Activated CD4-positive, alpha-beta T cell treated with anti-CD3 and anti-CD28 coated beads, Interleukin-10, Interleukin-2, amounts not matched to agents 100 ng/mL and 50 ng/mL, durations not matched to agents 16 hours and 8 hours (primary cell): ENCODE measurements at regions not wholly inside any gene's neighbourhood (a gene's known extent, or its start where the extent isn't known, plus 50 kb on each side); places are given as distances from the start of the nearest gene placed in this dataset.

Experiments used
- DNase-seq: peaks from one replicate; pipeline ENCODE4 v3.0.0-alpha.2; 2020

- no peak for DNase-seq
These were observed 137.3 kb upstream of the PTPRM start for GRCh38 chr18:7429831-7430230.

GRCh38 chr18:7436166-7436565 lies 130.9 kb upstream of the PTPRM start:
- DNase-seq, result no peak

DNA sequence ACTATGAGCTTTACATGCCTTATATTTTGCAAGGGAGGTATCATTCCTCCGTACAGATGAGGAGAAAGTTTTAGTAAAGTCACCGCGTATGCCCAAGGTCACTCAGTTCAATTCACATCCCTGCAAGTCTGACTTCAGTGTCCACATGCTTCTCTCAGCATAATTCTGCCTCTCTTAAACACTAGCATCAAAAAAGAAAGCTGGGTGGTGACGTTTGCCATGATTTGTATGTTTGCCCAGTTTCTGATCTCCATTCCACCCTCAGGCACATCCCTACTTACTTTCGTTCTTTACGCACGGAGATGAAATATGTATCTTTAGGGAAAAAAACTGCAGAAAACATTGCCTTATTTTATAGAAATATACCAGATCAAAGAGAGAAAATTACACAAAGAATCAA lies 129.2 kb upstream of the PTPRM start:
- DNase-seq, result no peak

GRCh38 chr18:7438646-7439045 lies 128.5 kb upstream of the PTPRM start:
- no peak for DNase-seq

- DNase-seq, result no peak
These were observed 119.6 kb upstream of the PTPRM start for GRCh38 chr18:7447318-7448028.

GRCh38 chr18:7452331-7452730 lies 114.8 kb upstream of the PTPRM start:
- peak; percentile 4 for DNase-seq

- no peak for DNase-seq
These were observed 112.7 kb upstream of the PTPRM start for GRCh38 chr18:7454429-7454828.

DNA sequence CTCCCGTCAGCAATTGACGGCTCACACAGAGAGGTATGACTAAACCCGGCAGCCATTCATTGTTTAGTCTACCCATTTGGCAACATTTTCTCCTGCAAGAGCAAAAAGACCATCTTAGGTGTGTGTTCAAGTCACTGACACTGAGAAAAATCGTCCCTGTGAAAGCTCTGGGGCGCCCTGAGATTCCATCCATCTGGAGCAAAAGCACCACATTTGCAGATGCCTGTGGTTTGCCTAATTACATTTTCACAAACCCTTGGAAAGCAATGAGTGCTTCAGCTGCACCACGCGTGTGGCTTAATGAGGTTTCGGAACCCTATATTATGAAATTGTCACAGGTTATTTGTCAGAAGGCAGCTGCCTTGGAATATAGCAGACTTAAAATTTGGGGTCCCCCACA lies 110.7 kb upstream of the PTPRM start:
- no peak for DNase-seq

- no peak for DNase-seq
These were observed 109.9 kb upstream of the PTPRM start for GRCh38 chr18:7457262-7457661.

DNA sequence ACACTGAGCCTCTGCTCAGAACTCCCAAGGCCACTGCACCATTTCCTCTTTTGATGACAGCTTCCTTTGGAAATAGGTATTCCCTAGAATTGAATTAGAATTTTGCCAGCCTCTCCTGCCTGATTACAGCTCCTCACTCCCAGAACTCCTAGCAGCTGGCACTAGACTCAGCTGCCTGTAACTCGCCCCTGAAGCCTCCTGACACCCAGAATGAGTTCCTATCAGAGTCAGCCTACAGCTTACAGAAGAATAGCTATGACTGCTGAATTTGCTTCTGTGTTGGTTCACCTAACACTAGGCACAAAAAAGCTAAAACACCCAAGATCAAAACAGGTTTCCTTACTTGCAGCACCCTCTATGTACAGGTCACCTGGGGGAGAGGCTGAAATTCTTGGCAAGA lies 108.2 kb upstream of the PTPRM start:
- DNase-seq, result no peak

DNA sequence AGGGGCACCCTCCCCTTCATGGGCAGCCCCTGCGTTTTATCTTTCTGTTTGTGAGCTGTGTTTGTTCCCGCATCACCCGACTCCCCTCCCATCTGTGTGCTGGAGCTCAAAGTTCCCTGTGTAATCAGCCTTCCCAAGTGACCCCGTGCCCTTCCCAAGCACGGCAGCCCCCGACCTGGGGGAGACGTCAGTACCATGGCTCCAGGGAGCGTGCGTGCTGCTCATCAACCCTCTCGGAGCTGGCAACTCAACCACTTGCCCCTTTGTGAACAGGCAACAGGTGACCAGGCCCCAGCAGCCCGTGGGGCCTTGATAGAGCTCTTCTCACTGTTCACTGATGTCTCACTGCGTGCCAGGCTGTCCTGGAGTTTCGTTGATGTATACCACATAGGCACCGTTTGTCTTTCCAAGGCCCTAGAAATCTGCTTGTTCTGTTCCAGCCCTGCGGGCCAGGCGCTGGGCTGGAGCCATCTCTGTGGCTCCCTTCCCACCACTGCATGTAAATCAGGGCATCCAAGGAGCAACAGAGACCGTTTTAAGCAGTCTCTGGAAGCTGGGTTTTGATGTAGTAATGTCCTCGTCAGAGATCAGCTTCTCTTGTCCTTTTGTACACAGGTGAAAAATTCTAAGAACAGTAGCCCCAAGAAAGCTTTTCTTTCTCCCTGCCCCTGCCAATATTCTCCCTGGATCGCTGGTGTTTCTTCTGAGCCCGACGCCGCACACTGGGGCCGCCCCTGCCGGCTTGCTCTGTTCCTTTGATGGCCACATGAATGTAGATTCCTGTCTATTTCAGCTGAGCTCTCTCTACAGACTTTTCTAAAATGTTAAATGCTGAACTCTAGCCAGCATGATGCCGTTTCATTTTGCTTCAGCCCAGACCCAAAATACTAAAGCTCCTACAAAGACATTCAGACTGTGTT lies 107.0 kb upstream of the PTPRM start:
- DNase-seq, result no peak

DNA sequence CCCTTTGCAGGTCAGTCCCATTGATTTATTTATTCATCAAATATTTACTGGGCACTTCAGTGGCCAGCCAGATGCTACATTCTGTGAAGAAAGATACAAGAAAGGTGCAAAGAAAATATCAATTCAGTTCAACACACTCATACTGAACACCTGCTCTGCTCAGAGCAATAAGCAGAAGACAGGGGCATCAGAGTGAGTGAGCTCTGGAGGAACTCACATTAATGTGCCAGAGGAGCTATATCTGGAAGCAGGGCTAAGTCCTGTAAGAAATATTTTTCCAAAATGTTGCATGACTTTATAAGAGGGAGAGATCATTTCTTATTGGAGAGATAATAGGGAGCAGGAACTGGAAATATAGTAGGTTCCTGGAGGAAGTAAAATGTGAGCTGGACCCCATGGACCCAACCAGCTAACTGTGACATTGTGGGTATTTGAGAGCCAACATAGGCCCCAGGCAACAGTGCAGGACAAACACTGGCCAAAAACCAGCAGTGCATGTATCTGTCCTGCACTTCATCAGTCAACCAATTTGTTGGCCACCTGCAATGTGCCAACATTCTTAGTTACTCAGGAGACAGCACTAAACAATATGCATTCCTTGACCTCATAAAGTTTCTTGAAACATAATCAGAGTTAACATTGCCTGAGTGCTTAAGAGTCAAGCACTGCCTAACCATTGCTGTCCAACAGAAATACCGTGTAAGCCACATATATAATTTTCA lies 102.7 kb upstream of the PTPRM start:
- DNase-seq, result no peak

- DNase-seq, result no peak
These were observed 100.9 kb upstream of the PTPRM start for GRCh38 chr18:7466190-7466589.

- no peak for DNase-seq
These were observed 99.2 kb upstream of the PTPRM start for GRCh38 chr18:7467708-7468466.

GRCh38 chr18:7470101-7470500 lies 97.0 kb upstream of the PTPRM start:
- no peak for DNase-seq

DNA sequence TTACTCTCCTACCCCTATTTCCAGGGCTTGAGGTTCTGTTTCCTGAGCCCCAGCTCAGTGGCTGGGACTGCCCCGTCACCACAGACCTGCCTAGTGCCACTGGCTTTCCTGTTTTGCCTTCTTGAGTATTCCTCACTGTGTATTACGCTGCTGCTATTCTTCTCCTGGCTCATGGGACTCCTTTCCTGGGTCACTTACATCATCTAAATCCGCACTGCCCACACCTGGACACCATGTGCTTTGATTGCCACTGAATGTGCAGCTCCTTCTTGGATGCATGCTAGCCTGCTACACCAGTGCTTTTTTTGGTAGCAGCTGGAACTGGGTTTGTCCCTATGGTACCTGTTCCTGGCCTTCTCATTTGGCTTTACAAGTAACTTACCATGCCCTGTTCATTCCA lies 96.6 kb upstream of the PTPRM start:
- no peak for DNase-seq

DNA sequence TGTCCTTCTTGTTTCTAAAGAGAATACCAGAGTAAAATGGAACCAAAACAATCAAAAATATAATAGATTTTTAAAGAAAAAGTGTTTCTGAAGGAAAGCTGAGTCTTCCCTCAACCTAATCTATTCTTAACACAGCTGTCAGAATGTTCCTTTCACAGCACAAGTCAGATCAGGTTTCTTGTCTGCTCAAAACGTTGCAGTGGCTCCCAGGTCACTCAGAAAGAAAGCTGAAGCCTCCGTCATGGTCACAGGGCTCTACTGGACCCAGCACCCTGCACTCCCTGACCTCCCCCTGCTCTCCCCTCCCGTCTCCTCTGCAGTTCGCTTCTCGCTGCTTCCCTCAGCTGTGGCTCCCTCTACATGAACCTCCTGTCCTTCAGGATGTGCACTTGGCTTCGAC lies 90.7 kb upstream of the PTPRM start:
- DNase-seq, result no peak

GRCh38 chr18:7479756-7480155 lies 87.4 kb upstream of the PTPRM start:
- no peak for DNase-seq

- DNase-seq, result no peak
These were observed 86.2 kb upstream of the PTPRM start for GRCh38 chr18:7480879-7481278.

DNA sequence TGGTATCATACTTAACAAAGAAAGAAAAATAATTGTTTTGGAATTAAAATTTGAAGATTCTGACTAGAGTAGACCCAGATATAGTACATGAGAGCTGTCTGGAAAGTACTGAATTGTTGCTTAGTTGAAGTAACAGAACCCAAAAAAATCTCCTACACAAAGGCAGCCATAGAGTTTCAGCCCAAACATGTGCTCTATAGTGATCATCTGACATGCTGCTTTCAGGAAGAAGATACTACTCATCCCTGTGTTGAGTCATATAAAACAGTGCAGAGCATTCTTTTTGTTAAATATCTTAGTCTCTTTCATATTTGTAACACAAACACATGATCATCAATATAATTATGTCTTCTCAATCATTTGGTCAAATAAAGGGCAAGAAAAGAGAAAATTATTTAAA lies 84.8 kb upstream of the PTPRM start:
- no peak for DNase-seq

GRCh38 chr18:7485616-7486015 lies 81.5 kb upstream of the PTPRM start:
- no peak for DNase-seq

- no peak for DNase-seq
These were observed 78.5 kb upstream of the PTPRM start for GRCh38 chr18:7488571-7488970.

GRCh38 chr18:7490104-7490503 lies 77.0 kb upstream of the PTPRM start:
- DNase-seq, result no peak
